Spleen (tissue), 11 donors: ENCODE measurements at regions not wholly inside any gene's neighbourhood (a gene's known extent, or its start where the extent isn't known, plus 50 kb on each side); places are given as distances from the start of the nearest gene placed in this dataset.

ENCODE experiments used
- DNase-seq: peaks from one replicate; pipeline ENCODE4 v3.0.0-alpha.2; 2020
- H3K27ac ChIP-seq, 8 donors: fragments of 200-600 bp; sonication (generic) in 7 of 8; 1 replicate in 4 of 8; 2 replicates in 4 of 8; pipeline versions ENCODE4 v1.5.0 to v1.8.0; 2016 to 2021; ENCODE audit warnings: inconsistent platforms in 4 of 8, mild to moderate bottlenecking in 4 of 8, moderate library complexity in 1 of 8
- H3K27me3 ChIP-seq, 7 donors: fragments of 200-600 bp; sonication (generic) in 6 of 7; replicated peaks in 1 of 7; 1 replicate in 4 of 7; 2 replicates in 3 of 7; pipeline versions ENCODE4 v1.5.0 to v1.8.0; 2016 to 2021; ENCODE audit warnings: inconsistent platforms in 3 of 7, mild to moderate bottlenecking in 1 of 7
- H3K36me3 ChIP-seq, 6 donors: fragments of 200-600 bp; sonication (generic) in 5 of 6; 1 replicate in 4 of 6; 2 replicates in 2 of 6; pipeline versions ENCODE4 v1.5.0 to v1.8.0; 2016 to 2021; ENCODE audit warnings: inconsistent platforms in 2 of 6
- H3K4me1 ChIP-seq, 6 donors: fragments of 200-600 bp; sonication (generic) in 5 of 6; 1 replicate in 3 of 6; 2 replicates in 3 of 6; pipeline versions ENCODE4 v1.5.0 to v1.8.0; 2016 to 2021; ENCODE audit warnings: inconsistent platforms in 3 of 6
- H3K4me3 ChIP-seq, 8 donors: fragments of 200-600 bp; sonication (generic) in 7 of 8; 1 replicate in 4 of 8; 2 replicates in 4 of 8; pipeline versions ENCODE4 v1.5.0 to v1.8.0; 2016 to 2021; ENCODE audit warnings: inconsistent platforms in 4 of 8, mild to moderate bottlenecking in 4 of 8, moderate library complexity in 2 of 8
- H3K9me3 ChIP-seq, 8 donors: fragments of 200-600 bp; sonication (generic) in 7 of 8; 1 replicate in 4 of 8; 2 replicates in 4 of 8; pipeline versions ENCODE4 v1.5.0 to v1.8.0; 2016 to 2021; ENCODE audit warnings: inconsistent platforms in 4 of 8
- POLR2A ChIP-seq, 3 donors: fragments of 450-650 bp; IDR thresholded peaks; one replicate each; pipeline ENCODE4 v1.5.1; 2017; ENCODE audit warnings: antibody characterized with exemption in 3 of 3, mild to moderate bottlenecking in 1 of 3
- POLR2AphosphoS5 ChIP-seq, 3 donors: sonication (generic); formaldehyde crosslinking; IDR thresholded peaks; one replicate each; pipeline ENCODE4 v1.5.1; 2017; ENCODE audit warnings: antibody characterized with exemption in 3 of 3
- WGBS, 5 donors: extraction: QIAGEN DNeasy Blood & Tissue Kit in 3 of 5; methylation state at CpG; one replicate each; pipeline versions ENCODE4 v1.1.5 to v1.1.7; 2013 to 2018; 5-methylcytosine and 5-hydroxymethylcytosine counted together
- intact Hi-C: fragments of 100-400 bp; cut with DNase I; formaldehyde crosslinking; loops from one replicate; pipeline ENCODE4 v1.15.0; 2023; ENCODE audit warnings: low total_unique reads
- TF ChIP-seq, protein P1 (sequence below), 11 experiments: fragments of 200-600 bp in 7 of 11; fragments of 450-650 bp in 4 of 11; sonication (generic) in 4 of 11; IDR thresholded peaks in 8 of 11; conservative IDR thresholded peaks in 3 of 11; 1 replicate in 7 of 11; 2 replicates in 4 of 11; pipeline versions ENCODE4 v1.4.0 to v1.8.0; 2016 to 2021; ENCODE audit warnings: antibody characterized with exemption in 11 of 11, inconsistent platforms in 4 of 11, mild to moderate bottlenecking in 1 of 11
- donor health status: healthy with polysubstance abuse.
- donor health status: DM: no; HTN: no; CAD: no; lungs with moderate emphysema.
- donor health status: DM: no; HTN: no; CAD: no.
- donor health status: Bipolar disorder and iron deficiency.
- donor health status: healthy.
- donor health status: DM: no; HTN: no; CAD: no.
- donor health status: DM: yes; HTN: yes; CAD: no.

DNA sequence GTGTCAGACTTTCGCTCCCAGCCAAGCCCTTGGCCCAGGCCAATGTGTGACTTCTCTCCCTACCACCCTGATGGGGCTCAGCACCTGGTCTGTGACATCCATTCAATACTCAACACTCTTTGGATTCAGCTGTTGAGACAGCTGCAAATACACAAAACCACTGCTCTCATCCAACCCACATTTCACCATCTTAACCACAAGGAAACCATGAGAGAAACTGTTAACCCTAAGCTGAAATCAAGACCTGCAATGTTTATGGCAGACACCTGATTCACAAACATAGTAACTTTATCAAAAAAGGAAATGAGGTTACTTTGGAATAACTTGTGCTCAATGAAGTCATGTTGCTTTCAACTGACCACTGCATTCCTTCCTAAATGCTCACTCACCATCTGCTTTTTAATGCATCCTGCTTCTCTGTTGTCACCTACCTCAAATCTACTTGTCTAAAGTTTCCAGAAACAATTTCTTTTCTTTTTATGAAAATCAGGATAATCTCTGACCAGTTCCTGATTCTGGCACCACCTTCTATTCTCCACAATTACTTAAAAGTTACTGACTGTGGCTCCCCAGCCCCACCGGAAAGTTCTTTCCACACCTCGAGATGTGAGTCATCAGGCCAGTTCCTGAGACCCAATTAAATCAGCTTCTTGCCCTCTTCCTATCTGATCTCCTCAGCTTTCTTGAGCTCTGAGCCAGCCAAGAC lies 88.2 kb downstream of the NOG start:
- H3K4me1 ChIP-seq = peaks cover 0 to 33% (median 10%) of the 10 kb centered on the region in 6 donors
- intact Hi-C loops = no loop called here
- 24 to 43% (median 31%) methylated on average over 3 of the region's 3 CpGs for WGBS, 5 donors
- no peak for DNase-seq
- H3K36me3 ChIP-seq = no peaks in the 10 kb centered on the region
- H3K27ac ChIP-seq = no peak overlapping the region
- peaks cover 0 to 96% (median 22%) of the 10 kb centered on the region in 7 donors for H3K27me3 ChIP-seq
- H3K9me3 ChIP-seq = no peaks in the 10 kb centered on the region
- H3K4me3 ChIP-seq = no peak overlapping the region
- TF ChIP-seq POLR2AphosphoS5 (IDR thresholded peaks at IDR 0.05) = no peak
- TF ChIP-seq POLR2A (IDR thresholded peaks at IDR 0.05) = no peak
- TF ChIP-seq, protein P1, sequence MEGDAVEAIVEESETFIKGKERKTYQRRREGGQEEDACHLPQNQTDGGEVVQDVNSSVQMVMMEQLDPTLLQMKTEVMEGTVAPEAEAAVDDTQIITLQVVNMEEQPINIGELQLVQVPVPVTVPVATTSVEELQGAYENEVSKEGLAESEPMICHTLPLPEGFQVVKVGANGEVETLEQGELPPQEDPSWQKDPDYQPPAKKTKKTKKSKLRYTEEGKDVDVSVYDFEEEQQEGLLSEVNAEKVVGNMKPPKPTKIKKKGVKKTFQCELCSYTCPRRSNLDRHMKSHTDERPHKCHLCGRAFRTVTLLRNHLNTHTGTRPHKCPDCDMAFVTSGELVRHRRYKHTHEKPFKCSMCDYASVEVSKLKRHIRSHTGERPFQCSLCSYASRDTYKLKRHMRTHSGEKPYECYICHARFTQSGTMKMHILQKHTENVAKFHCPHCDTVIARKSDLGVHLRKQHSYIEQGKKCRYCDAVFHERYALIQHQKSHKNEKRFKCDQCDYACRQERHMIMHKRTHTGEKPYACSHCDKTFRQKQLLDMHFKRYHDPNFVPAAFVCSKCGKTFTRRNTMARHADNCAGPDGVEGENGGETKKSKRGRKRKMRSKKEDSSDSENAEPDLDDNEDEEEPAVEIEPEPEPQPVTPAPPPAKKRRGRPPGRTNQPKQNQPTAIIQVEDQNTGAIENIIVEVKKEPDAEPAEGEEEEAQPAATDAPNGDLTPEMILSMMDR (IDR thresholded peaks at IDR 0.05 in 8 of 11, conservative IDR thresholded peaks at IDR 0.05 in 3 of 11) = no peak

DNA sequence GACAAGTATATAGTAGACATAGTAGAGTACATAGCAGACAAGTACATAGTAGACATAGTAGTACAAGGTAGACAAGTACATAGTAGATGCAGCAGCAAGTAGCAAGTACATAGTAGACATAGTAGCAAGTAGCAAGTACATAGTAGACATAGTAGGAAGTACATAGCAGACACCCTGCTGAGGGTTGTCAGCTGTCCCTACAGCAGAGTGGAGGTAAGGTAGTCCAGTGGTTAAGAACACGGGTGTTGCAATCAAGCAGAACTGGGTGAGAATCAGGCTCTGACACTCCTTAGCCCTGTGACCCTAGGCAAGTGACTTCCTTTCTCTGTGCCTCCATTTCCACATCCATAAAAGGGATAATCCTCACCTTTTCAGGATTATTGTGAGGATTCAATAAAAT lies 94.7 kb downstream of the NOG start:
- no peaks in the 10 kb centered on the region for H3K4me1 ChIP-seq
- WGBS, 5 donors = 63 to 86% (median 78%) methylated on average over 1 of the region's 1 CpG
- H3K4me3 ChIP-seq = no peak overlapping the region
- H3K36me3 ChIP-seq = no peaks in the 10 kb centered on the region
- DNase-seq = no peak
- H3K9me3 ChIP-seq = no peaks in the 10 kb centered on the region
- no peak for TF ChIP-seq POLR2AphosphoS5 (IDR thresholded peaks at IDR 0.05)
- TF ChIP-seq, protein P1 (IDR thresholded peaks at IDR 0.05 in 8 of 11, conservative IDR thresholded peaks at IDR 0.05 in 3 of 11) = no peak
- intact Hi-C loops = no loop called here
- no peak overlapping the region for H3K27ac ChIP-seq
- peaks cover 0 to 50% (median 0%) of the 10 kb centered on the region in 7 donors for H3K27me3 ChIP-seq

- Histone ChIP-seq H3K36me3 (no peaks in the 10 kb centered on the region), H3K4me3 (no peak overlapping the region), H3K9me3 (no peaks in the 10 kb centered on the region), H3K4me1 (no peaks in the 10 kb centered on the region), H3K27ac (no peak overlapping the region), H3K27me3 (peaks cover 0 to 24% (median 0%) of the 10 kb centered on the region in 7 donors)
- no peak for TF ChIP-seq POLR2A (IDR thresholded peaks at IDR 0.05)
- no peak for TF ChIP-seq POLR2AphosphoS5 (IDR thresholded peaks at IDR 0.05)
- TF ChIP-seq, protein P1 (IDR thresholded peaks at IDR 0.05 in 8 of 11, conservative IDR thresholded peaks at IDR 0.05 in 3 of 11) = no peak
- no peak for DNase-seq
- WGBS, 5 donors = 87 to 96% (median 90%) methylated on average over 16 of the region's 16 CpGs
- intact Hi-C loops = no loop called here
These were observed 97.2 kb downstream of the NOG start for GRCh38 chr17:56690441-56691291.

- no peak overlapping the region for H3K4me3 ChIP-seq
- no peaks in the 10 kb centered on the region for H3K9me3 ChIP-seq
- no peaks in the 10 kb centered on the region for H3K27me3 ChIP-seq
- 88 to 96% (median 93%) methylated on average over 2 of the region's 2 CpGs for WGBS, 5 donors
- peaks cover 0 to 12% (median 5%) of the 10 kb centered on the region in 6 donors for H3K4me1 ChIP-seq
- H3K27ac ChIP-seq = no peak overlapping the region
- no peak for TF ChIP-seq POLR2AphosphoS5 (IDR thresholded peaks at IDR 0.05)
- no peak for TF ChIP-seq POLR2A (IDR thresholded peaks at IDR 0.05)
- TF ChIP-seq, protein P1 (IDR thresholded peaks at IDR 0.05 in 8 of 11, conservative IDR thresholded peaks at IDR 0.05 in 3 of 11) = no peak
- no peaks in the 10 kb centered on the region for H3K36me3 ChIP-seq
- intact Hi-C loops = no loop called here
- DNase-seq = no peak
These were observed 101.3 kb downstream of the NOG start for GRCh38 chr17:56694825-56695224.
